ENCODE measurements at regions not wholly inside any gene's neighbourhood (a gene's known extent, or its start where the extent isn't known, plus 50 kb on each side); places are given as distances from the start of the nearest gene placed in this dataset.
"Not testable (repeated sequence)": the region's sequence is repeated elsewhere in the genome, so short reads cannot be mapped to it uniquely, and the experiment has no call there.

DNA sequence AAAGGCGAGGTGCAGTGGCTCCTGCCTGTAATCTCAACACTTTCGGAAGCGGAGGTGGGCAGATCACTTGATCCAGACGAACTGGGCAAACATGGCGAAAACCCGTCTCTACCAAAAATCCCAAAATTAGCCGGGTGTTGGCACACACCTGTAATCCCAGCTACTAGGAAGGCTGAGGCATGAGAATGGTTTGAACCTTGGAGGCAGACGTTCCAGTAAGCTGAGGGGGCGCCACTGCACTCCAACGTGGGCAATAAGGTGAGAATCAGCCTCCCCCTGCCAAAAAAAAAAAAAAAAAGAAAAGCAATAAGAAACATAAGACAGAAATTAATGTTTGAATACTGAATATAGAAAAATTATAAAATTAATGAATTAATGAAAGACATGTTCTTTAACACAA lies 928.7 kb downstream of the LRFN5 start:
- DNase-seq: no peak

DNA sequence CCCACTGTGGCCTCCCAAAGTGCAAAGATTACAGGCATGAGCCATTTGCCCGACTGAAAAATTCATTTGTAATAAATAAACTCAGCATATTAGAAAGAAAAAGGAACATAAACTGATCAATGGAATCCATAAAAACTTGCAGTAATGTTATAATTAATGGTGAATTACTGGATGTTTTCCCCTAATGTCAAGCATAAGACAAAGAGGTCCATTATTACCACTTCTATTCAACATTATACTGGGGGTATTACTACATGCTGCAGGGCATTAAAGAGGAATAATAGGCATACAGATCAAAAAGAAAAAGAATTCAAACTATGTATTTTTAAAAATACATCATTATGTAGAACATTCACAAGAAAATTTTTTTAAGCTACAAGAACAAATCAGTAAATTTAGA lies 926.8 kb downstream of the LRFN5 start:
- DNase-seq: no peak

DNA sequence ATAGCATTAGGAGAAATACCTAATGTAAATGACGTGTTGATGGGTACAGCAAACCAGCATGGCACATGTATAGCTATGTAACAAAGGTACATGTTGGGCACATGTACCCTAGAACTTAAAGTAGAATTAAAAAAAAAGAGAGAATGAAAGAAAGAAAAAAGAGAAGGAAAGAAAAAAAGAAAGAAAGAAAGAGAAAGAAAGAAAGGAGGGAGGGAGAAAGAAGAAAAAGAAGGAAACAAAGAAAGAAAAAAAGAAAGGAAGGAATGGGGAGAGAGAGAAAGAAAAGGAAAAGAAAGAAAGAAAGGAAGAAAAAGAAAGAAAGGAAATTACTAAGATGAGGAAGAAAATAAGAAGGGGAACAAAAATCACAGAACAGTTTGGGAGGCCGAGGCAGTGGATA lies 925.5 kb downstream of the LRFN5 start:
- DNase-seq: no peak

DNA sequence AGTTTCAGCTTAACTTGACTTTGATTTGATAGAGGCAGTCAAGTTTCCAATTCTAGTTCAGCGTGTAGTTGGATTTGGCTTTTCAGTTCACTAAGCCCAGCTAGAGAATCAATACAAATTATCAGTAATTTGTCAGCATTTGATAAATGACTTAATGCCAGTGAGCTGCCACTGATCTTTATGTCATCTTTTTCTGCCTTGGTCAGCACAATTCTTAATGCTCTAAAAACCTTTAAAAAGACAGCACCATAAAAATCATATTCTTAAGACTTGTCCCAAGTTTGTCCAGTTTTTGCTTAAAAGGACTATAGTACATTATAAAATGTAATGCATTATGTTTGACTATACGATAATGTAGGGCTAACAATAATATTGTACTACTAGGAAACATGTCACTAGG lies 920.5 kb downstream of the LRFN5 start:
- DNase-seq: no peak

DNA sequence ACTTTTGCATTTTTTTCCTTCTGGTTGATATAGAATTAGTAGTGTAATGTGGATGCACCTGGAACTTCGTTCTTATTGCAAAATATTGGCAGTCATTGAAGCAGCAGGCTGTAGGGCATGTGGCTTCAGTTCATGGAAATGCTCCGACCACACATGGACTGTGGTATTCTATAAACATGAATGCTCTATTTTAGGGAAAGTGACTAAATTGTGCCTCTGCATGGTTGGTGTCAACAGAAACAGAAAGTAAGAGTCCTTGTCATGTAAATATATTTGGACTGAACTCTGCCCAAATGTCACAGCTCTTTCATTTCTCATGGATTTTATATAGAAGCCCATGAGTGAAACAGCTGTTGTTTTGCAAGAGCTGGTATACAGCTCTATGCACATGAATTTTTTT lies 917.0 kb downstream of the LRFN5 start:
- no peak for DNase-seq

DNA sequence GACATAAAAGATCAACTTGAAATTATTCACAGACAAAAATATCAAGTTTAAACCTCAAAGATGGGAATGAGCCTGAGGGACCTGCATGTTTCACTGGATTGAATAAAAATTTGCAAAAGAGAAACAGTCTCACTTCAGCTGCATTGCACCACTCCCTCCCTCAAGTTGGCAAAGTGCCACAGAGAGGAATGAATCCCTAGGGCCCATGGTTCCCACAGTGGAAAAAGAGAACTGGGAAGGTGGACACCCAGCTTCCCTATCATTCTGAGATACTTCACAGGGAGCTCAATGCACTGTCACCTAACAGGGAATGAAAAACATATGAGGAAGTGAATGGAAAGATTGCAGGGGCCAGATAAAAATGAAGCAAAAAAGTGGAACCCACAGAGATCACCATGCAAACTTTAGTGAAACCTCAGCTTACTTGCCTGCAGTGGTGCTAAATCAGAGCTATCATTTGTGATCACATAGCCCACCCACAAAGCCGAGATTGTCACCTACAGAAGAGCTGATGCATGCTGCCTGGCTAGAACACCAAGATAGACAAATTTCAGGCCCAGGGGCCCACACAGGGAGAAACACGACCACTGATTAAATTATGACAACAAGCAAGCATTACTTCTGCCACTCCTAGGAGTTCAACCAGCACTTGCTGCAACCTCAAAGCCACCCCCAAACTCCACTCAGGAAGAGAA lies 911.3 kb downstream of the LRFN5 start:
- DNase-seq: no peak

DNA sequence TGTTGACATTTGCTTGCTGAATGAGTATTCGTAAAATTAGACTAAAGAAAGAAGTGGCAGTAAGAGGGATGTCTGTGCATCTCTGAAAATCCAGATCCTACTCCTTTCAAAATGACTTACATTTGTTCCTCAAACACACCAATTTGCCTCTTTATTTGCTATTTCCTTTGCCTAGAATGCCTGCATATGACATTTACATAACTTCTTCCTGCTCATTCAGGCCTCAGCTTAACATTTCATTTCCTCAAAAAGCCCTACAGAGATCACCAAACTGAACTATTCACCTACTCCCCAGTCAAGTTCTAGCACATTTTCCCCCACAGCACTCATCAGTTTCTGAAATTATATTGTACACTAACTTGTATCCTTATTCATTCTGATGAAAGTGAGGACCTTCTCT lies 907.2 kb downstream of the LRFN5 start:
- no peak for DNase-seq

DNA sequence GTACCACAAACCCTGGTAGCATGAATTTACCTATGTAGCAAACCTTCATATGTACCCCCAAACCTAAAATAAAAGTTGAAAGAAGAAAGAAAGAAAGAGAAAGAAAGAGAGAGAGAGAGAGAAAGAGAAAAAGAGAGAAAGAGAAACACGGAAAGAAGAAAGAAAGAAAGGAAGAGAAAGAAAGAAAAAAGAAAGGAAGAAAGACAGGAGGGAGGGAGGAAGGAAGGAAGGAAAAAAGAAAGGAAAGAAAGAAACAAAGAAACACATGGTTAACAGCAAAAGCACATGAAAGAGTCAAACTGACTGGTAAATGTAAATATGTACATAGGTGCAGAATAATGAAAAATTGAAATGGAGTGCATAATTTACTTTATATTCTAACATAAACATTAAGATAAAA lies 903.4 kb downstream of the LRFN5 start:
- no peak for DNase-seq

DNA sequence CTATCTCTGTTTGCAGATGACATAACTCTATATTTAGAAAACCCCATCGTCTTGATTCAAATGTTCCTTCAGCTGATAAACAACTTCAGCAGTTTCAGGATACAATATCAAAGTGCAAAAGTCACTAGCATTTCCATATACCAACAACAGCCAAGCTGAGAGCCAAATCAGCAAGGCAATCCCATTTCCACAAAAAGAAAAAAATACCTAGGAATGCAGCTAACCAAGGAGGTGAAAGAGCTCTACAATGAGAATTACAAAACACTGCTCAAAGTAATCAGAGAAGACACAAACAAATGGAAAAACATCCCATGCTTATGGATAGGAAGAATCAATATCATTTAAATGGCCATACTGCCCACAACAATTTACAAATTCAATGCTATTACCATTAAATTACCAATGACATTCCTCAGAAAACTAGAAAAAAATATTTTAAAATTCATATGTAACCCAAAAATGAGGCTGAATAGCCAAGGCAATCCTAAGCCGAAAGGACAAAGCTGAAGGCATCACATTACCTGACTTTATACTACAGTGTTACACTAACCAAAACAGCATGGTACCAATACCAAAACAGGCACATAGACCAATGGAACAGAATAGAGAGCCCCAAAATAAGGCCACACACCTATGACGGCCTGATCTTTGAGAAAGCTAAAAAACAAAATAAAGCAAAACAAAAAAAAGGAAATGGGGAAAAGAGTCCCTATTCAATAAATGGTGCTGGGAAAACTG lies 901.7 kb downstream of the LRFN5 start:
- DNase-seq: no peak

DNA sequence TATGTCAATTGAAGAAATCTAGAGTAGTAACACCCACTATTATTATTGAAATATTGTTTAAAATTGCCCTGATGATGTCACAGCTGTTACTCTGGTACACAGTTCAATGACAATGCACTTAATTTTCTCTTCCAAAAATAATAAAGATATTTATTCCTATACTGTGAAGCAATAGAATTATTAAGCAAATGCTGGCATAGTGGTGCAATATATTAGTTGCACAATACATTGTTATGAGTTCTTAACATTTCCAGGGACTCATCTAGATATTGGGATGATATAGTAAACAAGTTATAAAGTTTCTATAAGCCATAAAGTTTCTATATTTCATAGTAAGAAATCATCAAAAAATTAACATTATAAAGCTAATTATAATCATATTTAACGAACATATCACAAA lies 897.8 kb downstream of the LRFN5 start:
- no peak for DNase-seq

DNA sequence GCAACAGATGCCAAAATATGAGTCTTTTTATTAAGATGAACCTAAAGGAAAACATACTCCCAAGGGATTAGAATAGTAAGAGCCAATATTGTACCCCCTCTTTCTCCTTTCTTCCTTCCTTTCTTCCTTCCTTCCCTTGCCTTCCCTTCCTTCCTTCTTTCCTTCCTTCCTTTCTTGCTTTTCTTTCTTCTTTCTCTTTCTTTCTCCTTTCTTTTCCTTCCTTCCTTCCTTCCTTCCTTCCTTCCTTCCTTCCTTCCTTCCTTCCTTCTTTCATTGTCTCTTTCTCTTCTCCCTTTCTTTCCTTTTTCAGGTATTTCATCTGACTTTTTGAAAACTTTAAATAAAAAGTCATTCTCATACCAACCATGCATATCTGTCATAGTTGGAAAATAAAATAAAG lies 892.5 kb downstream of the LRFN5 start:
- DNase-seq: no peak

DNA sequence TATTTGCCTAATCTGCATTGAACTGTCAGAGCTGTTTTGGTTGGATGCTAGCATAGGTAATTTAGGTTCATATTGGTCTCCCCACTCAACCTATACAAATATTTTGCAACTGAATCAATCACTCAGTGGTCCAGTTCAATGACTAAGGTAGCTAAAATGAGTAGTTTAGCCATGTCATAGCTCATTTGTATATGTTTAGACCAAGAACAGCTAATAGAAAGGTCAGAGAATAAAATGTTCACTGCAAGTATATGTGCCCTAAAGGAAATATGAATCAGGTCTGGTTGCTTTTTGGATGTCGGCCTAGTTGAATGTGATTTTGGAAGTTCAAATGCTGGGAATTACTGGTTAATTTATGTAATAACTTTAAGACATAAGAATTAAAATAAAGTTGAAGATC lies 883.9 kb downstream of the LRFN5 start:
- DNase-seq: no peak

DNA sequence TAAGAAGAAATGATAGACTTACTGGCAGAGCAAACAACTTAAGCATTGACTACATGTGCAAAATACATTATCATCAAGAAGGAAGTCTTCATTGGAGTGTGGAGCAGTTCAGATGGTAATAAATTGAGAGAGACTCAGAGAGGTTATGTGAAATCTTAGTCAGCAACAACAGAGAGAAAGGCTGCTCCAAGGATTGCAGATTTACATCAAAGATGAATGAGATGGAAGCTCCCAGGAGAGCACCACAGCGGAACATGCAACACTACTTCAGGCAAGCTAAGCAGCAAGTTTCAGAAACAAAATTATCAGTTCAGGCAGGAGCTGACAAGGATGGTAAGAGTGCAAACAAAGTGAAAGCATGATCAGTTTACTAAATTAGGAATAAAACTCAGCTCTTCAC lies 882.3 kb downstream of the LRFN5 start:
- no peak for DNase-seq

DNA sequence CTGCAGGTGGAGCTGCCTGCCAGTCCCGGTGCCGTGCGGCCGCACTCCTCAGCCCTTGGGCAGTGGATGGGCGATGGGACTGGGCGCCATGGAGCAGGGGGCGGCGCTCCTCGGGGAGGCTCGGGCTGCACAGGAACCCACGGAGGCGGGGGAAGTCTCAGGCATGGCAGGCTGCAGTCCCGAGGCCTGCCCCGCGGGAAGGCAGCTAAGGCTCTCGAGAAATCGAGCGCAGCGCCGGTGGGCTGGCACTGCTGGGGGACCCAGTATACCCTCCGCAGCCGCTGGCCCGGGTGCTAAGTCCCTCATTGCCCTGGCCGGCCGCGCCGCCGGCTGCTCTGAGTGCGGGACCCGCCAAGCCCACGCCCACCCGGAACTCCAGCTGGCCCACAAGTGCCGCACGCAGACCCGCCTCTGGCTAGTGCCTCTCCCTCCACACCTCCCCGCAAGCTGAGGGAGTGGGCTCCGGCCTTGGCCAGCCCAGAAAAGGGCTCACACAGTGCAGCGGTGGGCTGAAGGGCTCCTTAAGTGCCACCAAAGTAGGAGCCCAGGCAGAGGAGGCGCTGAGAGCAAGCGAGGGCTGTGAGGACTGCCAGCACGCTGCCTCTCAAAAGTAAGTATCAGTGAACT lies 875.8 kb downstream of the LRFN5 start:
- DNase-seq: not testable (repeated sequence)

DNA sequence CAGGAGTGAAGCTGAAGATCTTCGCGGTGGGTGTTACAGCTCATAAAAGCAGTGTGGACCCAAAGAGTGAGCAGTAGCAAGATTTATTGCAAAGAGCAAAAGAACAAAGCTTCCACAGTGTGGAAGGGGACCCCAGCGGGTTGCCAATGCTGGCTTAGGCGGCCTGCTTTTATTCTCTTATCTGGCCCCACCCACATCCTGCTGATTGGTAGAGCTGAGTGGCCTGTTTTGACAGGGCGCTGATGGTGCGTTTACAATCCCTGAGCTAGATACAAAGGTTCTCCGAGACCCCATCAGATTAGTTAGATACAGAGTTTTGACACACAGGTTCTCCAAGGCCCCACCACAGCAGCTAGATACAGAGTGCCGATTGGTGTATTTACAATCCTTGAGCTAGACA lies 875.0 kb downstream of the LRFN5 start:
- DNase-seq: not testable (repeated sequence)

DNA sequence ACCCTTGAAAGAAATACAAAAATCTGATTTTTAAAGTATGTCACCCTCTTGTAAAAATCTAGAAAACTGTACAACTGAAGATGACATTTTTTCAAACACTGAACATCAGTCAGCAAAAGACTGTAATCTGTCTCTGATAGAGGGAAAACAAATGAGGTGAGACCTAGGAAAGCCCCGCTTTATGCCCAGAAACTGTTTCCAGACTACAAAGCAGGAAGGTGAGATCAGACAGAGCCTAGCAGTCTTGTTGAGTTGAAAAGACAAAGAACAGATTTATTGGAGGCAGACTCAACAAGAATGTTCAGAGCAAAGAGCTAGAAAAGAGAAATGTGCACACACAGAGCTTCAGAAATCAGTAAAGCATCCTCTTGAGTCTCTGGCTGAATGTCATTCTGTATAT lies 873.6 kb downstream of the LRFN5 start:
- DNase-seq: no peak

DNA sequence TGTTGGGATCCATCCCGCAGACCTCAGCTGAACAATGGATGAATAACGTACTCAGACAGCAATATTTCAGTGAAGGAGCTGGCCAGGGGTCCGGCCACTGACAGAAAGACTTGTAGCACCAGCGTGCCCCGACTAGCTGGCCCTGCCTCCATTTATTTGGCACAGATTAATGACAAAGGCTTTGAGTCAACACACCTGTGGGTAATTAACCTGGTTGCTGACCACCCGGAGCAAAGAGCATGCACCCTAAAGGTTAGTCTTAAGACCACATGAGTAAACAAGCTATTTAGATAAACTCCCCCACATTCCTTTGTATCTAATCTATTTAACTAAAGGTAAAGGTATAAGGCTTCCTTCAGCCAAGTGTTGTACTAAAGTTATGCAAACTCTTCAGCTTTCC lies 868.6 kb downstream of the LRFN5 start:
- DNase-seq: no peak

DNA sequence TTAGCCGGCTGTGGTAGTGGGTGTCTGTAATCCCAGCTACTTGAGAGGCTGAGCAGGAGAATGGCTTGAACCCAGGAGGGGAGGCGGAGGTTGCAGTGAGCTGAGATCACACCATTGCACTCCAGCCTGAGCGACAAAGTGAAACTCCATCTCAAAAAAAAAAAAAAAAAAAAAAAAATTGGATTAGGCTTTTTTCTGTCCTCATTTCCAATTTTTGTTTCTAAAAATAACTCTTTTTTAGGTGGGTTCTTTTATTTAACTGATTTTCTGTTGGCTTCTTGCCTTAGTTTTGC lies 863.7 kb downstream of the LRFN5 start:
- no peak for DNase-seq

DNA sequence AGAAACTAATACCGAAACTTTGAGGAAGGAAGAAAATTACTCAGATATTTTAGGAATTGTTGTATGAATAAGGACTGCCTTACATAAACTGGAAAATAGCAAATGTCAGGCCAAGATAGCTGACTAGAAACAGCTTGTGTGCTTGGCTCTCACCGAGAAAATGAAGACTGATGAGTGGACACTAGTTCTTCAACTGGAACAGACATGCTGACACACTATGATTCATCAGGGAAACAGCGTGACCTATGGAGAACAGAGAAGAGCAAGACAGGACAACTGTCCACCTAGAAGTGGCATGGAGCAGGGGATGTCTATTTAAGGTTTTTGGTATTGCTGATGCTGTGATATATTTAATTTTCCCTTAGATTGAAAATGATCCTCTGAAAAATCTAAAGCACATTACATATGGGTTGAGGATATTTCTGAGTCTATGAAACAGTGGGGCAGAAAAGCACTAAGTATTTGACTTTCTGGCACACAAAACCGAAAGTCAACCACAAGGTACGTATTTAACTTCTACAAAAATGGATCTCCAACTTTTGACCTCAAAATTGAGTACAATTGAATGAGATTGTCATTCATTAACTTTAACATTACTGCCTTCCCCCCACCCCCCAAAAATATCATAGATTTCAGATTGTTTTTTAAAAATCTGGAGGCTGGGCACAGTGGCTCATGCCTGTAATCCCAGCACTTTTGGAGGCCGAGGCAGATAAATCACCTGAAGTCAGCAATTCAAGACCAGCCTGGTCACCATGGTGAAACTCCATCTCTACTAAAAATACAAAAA lies 863.2 kb downstream of the LRFN5 start:
- DNase-seq: no peak

DNA sequence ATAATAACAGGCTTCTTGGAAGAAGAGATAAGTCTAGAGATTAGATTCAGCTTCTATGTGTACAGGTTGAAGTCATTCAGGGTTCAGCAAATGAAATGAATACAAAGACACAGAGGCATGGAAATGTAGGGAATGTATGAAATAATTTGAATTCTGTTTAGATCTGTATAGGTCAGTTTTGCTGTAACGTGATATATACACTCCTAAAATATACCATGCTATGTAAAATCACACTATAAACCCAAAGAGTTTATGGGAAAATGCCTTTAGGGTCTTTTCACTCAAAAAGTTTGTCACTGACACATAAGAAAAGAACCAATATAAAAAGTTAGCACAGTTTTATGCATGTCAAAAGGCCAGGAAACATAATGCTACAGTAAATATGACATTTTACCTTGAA lies 854.0 kb downstream of the LRFN5 start:
- DNase-seq: no peak

DNA sequence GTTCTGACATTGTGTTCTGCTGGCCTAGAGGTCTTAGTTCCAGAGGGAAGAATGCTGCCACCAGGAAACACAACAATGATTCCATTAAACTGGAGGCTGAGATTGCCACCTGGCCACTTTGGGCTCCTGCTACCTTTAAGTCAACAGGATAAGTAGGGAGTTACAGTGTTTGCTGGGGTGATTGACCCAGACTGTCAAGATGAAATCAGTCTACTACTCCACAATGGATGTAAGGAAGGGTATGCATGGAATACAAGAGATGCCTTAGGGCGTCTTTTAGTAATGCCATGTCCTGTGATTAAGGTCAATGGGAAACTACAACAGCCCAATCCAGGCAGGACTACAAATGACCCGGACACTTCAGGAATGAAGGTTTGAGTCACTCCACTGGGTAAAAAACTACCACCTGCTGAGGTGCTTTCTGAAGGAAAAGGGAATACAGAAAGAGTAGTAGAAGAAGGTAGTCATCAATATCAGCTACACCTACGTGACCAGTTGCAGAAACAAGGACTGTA lies 852.6 kb downstream of the LRFN5 start:
- no peak for DNase-seq

DNA sequence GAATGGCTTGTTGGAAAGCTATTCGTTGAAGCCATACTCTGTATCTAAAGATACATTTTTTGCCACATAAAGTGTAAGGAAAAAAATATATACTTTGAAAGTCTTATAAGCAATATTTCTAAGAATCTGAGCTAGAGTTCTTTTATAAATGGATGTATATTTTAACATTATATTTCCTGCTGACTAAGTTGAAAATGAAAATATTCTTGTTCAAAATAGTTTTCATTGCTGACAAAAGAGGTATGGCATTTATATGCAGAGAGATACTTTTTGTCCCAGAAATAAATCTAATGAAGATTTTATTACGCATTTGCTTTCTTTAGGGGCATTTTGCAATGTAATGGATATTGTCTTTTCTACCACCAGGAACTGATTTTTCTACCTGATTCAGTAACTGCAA lies 834.9 kb downstream of the LRFN5 start:
- DNase-seq: no peak

DNA sequence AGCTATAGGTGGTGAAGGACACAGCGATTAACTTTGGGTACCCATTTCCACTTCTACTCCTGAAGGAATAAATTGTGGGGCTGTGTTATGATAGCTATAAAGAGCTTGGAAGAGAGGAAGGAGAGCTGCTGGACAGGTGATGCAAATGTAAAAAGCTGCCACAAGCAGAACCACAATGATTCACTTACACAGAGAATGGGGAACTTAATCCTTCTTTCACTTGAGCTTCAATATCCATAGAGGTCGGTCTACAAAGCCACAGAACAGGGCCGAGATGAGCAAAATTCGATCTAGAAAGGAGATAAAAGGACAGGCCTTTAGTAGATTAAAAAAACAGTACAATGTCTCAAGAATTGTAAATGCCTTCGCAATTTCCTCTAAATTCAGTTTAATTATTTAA lies 831.1 kb downstream of the LRFN5 start:
- no peak for DNase-seq

DNA sequence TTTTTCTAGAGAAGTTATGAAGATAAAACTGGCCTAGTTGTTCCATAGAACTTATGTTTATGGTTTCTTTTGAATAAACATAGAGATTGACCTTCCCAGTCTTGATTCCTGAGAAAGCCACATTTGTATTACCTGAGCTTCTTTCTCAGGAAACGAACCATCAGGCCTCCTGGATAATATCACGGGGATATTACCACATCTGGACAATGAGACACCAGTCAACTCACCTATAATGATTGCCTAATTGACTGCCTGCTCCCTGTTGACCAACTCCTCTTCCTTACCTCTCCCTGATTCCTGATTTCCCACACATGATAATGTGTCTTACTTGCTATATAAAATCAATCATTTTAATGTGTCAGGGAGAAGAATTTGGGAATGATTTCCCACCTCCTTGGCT lies 822.7 kb downstream of the LRFN5 start:
- no peak for DNase-seq

Data from CD4-positive, alpha-beta T cell treated with Interferon gamma for 1 hour (primary cell).